ENCODE measurements at regions not wholly inside any gene's neighbourhood (a gene's known extent, or its start where the extent isn't known, plus 50 kb on each side); places are given as distances from the start of the nearest gene placed in this dataset.

DNA sequence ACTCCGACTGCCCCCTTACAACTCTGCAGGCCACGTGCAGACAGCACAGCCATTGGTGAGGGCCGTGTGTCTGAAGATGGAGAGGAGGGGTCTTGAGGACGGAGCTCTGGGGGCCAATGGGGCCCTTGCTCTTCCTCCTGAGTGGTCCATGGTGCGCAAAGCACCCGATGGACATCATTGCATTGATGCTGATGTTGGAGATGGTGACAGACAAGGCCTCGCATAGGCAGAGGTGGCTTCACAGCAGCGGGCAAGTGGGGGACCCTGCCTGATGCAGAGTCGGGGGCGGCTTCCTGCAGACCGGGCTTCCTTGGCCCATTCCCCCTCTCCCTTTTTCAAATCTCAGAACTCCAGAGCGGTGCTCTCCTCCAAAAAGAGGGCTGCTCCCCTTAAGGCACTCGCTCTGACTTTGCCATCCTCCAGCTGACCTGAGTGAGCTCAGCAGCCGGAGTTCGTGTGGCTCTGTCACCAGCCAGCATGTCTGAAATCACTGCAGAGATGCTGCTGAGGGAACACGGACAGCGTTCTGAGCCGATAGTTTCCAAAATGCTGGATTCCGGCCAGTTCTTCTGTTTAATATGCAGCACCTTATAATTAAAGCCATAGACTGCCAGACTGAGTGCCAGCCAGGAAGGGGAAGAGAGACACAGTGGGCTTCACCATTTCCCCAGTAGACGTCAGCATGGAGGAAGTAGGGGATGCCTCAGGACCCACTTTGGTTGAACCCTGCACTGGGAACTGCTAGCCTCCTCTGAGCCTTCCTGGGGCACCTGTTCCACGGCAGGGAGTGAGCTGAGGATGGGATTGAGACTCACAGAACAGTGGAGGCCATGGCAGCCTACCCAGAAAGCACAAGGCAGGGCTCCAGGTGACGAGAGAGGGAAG, 278.2 kb downstream of the BRD1 start:
- H3K27me3 ChIP-seq (ENCODE audit: control insufficient read depth, insufficient read depth, low read length) = no peaks in the 10 kb centered on the region
- H3K36me3 ChIP-seq (ENCODE audit: control insufficient read depth, insufficient read depth, low read length) = no peaks in the 10 kb centered on the region
- CTCF ChIA-PET = no interaction called here
- no peak for DNase-seq (ENCODE audit: low read depth)
- H3K4me3 ChIP-seq (ENCODE audit: low read depth, low read length) = no peak overlapping the region
- POLR2A ChIA-PET = no interaction called here
- TF ChIP-seq, protein P1, sequence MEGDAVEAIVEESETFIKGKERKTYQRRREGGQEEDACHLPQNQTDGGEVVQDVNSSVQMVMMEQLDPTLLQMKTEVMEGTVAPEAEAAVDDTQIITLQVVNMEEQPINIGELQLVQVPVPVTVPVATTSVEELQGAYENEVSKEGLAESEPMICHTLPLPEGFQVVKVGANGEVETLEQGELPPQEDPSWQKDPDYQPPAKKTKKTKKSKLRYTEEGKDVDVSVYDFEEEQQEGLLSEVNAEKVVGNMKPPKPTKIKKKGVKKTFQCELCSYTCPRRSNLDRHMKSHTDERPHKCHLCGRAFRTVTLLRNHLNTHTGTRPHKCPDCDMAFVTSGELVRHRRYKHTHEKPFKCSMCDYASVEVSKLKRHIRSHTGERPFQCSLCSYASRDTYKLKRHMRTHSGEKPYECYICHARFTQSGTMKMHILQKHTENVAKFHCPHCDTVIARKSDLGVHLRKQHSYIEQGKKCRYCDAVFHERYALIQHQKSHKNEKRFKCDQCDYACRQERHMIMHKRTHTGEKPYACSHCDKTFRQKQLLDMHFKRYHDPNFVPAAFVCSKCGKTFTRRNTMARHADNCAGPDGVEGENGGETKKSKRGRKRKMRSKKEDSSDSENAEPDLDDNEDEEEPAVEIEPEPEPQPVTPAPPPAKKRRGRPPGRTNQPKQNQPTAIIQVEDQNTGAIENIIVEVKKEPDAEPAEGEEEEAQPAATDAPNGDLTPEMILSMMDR (IDR thresholded peaks at IDR 0.05; ENCODE audit: insufficient read depth, low read depth, low read length) = no peak

DNA sequence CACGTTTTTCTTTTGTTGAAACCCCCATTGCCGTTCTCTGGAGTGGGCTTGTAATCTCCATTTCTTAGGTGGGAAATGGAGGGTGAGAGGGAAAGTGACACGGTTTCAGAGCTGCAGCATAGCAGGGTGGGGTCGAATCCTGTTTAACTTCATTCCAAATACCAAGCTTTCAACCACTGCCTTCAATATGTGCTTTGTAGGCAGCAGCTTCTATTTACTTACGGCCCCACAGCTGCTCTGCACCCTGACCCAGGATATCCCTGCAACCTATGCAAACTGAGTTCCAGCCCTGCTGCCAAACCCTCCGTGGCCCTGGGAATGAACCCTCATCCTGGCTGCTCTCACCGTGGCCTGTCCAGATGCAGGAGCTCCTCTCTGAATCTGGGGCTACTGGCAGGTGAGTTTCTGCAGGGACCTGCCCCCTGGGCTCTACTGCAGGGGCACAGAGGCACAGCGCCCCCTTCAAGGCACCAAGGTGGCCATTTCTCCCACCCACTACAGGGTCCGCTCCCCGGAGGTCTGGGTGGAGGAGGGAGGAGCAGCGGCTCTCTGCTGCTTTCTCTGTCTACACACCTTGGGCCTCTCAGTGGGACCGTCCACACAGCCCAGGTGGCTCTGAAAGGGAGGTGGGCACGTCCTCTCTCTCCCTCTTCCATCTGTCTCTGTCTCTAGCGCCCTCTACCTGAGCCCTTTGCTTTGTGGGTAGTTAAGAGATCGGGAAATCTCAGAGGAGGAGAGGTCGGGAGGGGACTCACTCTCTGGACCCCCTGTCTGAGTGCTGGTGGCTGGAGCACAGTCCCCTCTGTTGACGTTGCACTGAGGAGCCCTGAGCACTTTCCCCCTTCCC, 279.1 kb downstream of the BRD1 start:
- CTCF ChIA-PET = no interaction called here
- no peak for DNase-seq (ENCODE audit: low read depth)

DNA sequence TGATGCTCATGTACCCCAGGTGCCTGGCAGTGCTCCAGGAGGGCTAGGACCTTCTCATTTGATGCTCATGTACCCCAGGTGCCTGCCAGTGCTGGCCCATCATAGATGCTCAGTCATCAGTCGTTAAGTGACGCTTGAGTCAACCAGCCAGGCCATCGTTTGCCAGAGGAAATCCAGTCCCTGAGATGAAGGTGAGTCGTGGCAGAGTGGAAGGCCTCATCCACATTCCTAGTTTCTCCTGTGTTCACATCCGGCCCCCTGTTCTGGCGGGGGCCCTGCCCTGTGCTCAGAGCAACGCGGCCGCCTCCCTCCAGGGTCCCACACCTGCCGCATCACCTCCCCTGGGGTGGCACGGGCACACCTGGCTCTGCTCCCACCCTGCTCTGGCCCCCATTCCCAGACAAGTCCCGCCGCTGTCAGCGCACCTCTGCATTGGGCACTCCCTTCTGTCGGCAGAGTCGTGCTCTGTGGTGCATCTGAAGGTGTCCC, 279.9 kb downstream of the BRD1 start:
- ChIA-PET CTCF (no interaction called here), POLR2A (no interaction called here)
- TF ChIP-seq, protein P1 (IDR thresholded peaks at IDR 0.05; ENCODE audit: insufficient read depth, low read depth, low read length) = no peak
- no peak for DNase-seq (ENCODE audit: low read depth)
- Histone ChIP-seq H3K27me3 (ENCODE audit: control insufficient read depth, insufficient read depth, low read length) (no peaks in the 10 kb centered on the region), H3K36me3 (ENCODE audit: control insufficient read depth, insufficient read depth, low read length) (no peaks in the 10 kb centered on the region), H3K4me3 (ENCODE audit: low read depth, low read length) (no peak overlapping the region)

More for the DNA sequence above, 279.1 kb downstream of the BRD1 start:
- POLR2A ChIA-PET = no interaction called here
- H3K27me3 ChIP-seq (ENCODE audit: control insufficient read depth, insufficient read depth, low read length) = no peaks in the 10 kb centered on the region
- no peaks in the 10 kb centered on the region for H3K36me3 ChIP-seq (ENCODE audit: control insufficient read depth, insufficient read depth, low read length)
- no peak overlapping the region for H3K4me3 ChIP-seq (ENCODE audit: low read depth, low read length)
- TF ChIP-seq, protein P1 (IDR thresholded peaks at IDR 0.05; ENCODE audit: insufficient read depth, low read depth, low read length) = no peak

DNA sequence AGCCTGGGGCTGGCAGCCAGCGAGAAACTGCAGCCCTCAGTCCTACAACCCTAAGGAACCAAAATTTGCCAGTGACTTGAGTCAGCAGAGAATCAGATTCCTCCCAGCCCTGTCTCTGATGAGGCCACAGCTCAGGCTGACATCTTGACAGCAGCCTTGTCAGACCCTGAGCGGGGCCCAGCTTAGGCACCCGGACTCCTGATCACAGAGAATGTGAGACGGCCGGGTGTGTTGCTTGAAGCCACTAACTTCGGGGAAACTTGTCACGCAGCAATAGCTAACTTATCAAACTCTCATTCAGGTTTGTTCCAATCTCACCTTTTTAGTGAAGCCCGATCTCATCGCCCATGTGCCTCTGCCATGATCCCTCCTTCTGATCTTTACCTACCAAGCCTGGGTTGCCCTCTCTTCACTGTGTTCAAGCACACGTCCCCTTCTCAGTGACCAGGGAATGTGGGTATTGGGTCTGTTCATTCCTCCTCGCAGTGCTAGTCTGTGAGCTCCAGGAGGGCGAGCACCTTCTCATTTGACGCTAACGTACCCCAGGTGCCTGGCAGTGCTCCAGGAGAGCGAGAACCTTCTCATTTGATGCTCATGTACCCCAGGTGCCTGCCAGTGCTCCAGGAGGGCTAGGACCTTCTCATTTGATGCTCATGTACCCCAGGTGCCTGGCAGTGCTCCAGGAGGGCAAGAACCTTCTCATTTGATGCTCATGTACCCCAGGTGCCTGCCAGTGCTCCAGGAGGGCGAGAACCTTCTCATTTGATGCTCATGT, 280.7 kb downstream of the BRD1 start:
- Histone ChIP-seq H3K4me3 (ENCODE audit: low read depth, low read length) (no peak overlapping the region), H3K27me3 (ENCODE audit: control insufficient read depth, insufficient read depth, low read length) (no peaks in the 10 kb centered on the region), H3K36me3 (ENCODE audit: control insufficient read depth, insufficient read depth, low read length) (no peaks in the 10 kb centered on the region)
- POLR2A ChIA-PET = no interaction called here
- DNase-seq (ENCODE audit: low read depth) = no peak
- TF ChIP-seq, protein P1 (IDR thresholded peaks at IDR 0.05; ENCODE audit: insufficient read depth, low read depth, low read length) = no peak
- CTCF ChIA-PET = no interaction called here

Data from BJ (cell line).